H1 (cell line): ENCODE measurements at regions not wholly inside any gene's neighbourhood (a gene's known extent, or its start where the extent isn't known, plus 50 kb on each side); places are given as distances from the start of the nearest gene placed in this dataset.

ENCODE experiments used
- CTCF ChIA-PET: fragments of 300-600 bp; sonication (Branson Sonifier 250); formaldehyde crosslinking; loops from one replicate; lab custom pipeline; 2021; ENCODE audit not compliant: partially characterized antibody; lab: Charles Lee
- POLR2A ChIA-PET: fragments of 300-600 bp; sonication (Branson Sonifier 250); formaldehyde crosslinking; loops from one replicate; lab custom pipeline; 2021; ENCODE audit warnings: inconsistent platforms; ENCODE audit not compliant: partially characterized antibody; lab: Charles Lee
- DNase-seq, 2 experiments: peaks; one replicate each; pipeline versions ENCODE4 v3.0.0 to v3.0.0-alpha.2; 2010 to 2022; ENCODE audit warnings: low spot score in 2 of 2, low read depth in 1 of 2, mixed read lengths in 1 of 2
- FAIRE-seq: peaks from 2 replicates; lab custom pipeline; 2011; peaks lifted over from hg19 to GRCh38; lab: Jason Lieb, UNC
- H2AFZ ChIP-seq: 2 replicates; pipeline ENCODE4 v1.8.1; 2012; ENCODE audit warnings: low read length, inconsistent platforms
- H2AK5ac ChIP-seq: 2 replicates; pipeline ENCODE4 v1.6.1; 2013; ENCODE audit warnings: low read depth, low read length
- H2BK120ac ChIP-seq: replicated peaks from 2 replicates; pipeline ENCODE3; 2013; ENCODE audit warnings: low read depth, low read length, inconsistent platforms
- H2BK12ac ChIP-seq: 2 replicates; pipeline ENCODE4 v1.6.1; 2013; ENCODE audit warnings: low read depth, low read length
- H2BK15ac ChIP-seq: 2 replicates; pipeline ENCODE4 v1.6.1; 2013; ENCODE audit warnings: low read length
- H2BK20ac ChIP-seq: 2 replicates; pipeline ENCODE4 v1.6.1; 2013; ENCODE audit warnings: low read length
- H2BK5ac ChIP-seq: 2 replicates; pipeline ENCODE4 v1.6.1; 2013; ENCODE audit warnings: low read depth, low read length
- H3K14ac ChIP-seq: 2 replicates; pipeline ENCODE4 v1.6.1; 2013; ENCODE audit warnings: inconsistent platforms; ENCODE audit not compliant: insufficient read length
- H3K18ac ChIP-seq: 2 replicates; pipeline ENCODE4 v1.6.1; 2013; ENCODE audit warnings: low read length; ENCODE audit errors: extremely low read depth
- H3K23ac ChIP-seq: 2 replicates; pipeline ENCODE4 v1.6.1; 2013; ENCODE audit warnings: inconsistent platforms; ENCODE audit not compliant: insufficient read length
- H3K23me2 ChIP-seq: 2 replicates; pipeline ENCODE4 v1.6.1; 2013; ENCODE audit warnings: low read depth, low read length
- H3K27ac ChIP-seq: 2 replicates; pipeline ENCODE4 v1.6.1; 2011; ENCODE audit warnings: low read depth, low read length, inconsistent platforms
- H3K27me3 ChIP-seq, 4 experiments: replicated peaks in 1 of 4; 1 replicate in 1 of 4; 2 replicates in 3 of 4; pipeline versions ENCODE4 v1.6.1 to v1.8.1; 2011 to 2013; ENCODE audit warnings: low read length in 3 of 4, mild to moderate bottlenecking in 3 of 4, inconsistent platforms in 2 of 4, mixed read lengths in 2 of 4, moderate library complexity in 1 of 4; ENCODE audit not compliant: control insufficient read depth in 3 of 4, insufficient read depth in 3 of 4; ENCODE audit errors: extremely low read depth in 1 of 4
- H3K36me3 ChIP-seq, 4 experiments: 2 replicates each; pipeline versions ENCODE4 v1.6.1 to v1.8.1; 2011 to 2013; ENCODE audit warnings: mild to moderate bottlenecking in 4 of 4, low read length in 3 of 4, moderate library complexity in 2 of 4, control low read depth in 1 of 4, inconsistent platforms in 1 of 4; ENCODE audit not compliant: insufficient read depth in 4 of 4, control insufficient read depth in 2 of 4
- H3K4ac ChIP-seq: replicated peaks from 2 replicates; pipeline ENCODE3; 2013; ENCODE audit warnings: low read length, low read depth, mixed read lengths, inconsistent platforms; ENCODE audit not compliant: insufficient read length
- H3K4me1 ChIP-seq, 4 experiments: replicated peaks in 1 of 4; 1 replicate in 1 of 4; 2 replicates in 3 of 4; pipeline versions ENCODE4 v1.6.1 to v1.8.1; 2011 to 2013; ENCODE audit warnings: low read length in 3 of 4, inconsistent platforms in 2 of 4, mixed read lengths in 1 of 4; ENCODE audit not compliant: insufficient read depth in 4 of 4, control insufficient read depth in 3 of 4
- H3K4me2 ChIP-seq, 2 experiments: 2 replicates each; pipeline versions ENCODE4 v1.6.1 to v1.8.1; 2011 to 2013; ENCODE audit warnings: low read depth in 2 of 2, low read length in 2 of 2, control low read depth in 1 of 2, inconsistent platforms in 1 of 2, mild to moderate bottlenecking in 1 of 2; ENCODE audit not compliant: insufficient read depth in 1 of 2
- H3K4me3 ChIP-seq, 4 experiments: fragments of 200-600, 300-600 bp in 1 of 4; sonication (generic), shearing (Covaris generic), sonication (Bioruptor Twin) in 1 of 4; 2 replicates each; pipeline versions ENCODE4 v1.5.1 to v1.8.1; 2011 to 2016; ENCODE audit warnings: low read length in 4 of 4, low read depth in 3 of 4, control low read depth in 2 of 4, inconsistent platforms in 2 of 4, mild to moderate bottlenecking in 2 of 4, mixed read lengths in 1 of 4, moderate library complexity in 1 of 4; ENCODE audit not compliant: insufficient read depth in 2 of 4; ENCODE audit errors: extremely low read depth in 1 of 4
- H3K56ac ChIP-seq: replicated peaks from 2 replicates; pipeline ENCODE3; 2013; ENCODE audit warnings: low read depth, mild to moderate bottlenecking, mixed read lengths, low read length, inconsistent platforms; ENCODE audit not compliant: insufficient read length
- H3K79me1 ChIP-seq: 2 replicates; pipeline ENCODE4 v1.6.1; 2013; ENCODE audit warnings: low read depth, low read length, control low read depth
- H3K79me2 ChIP-seq, 2 experiments: 2 replicates each; pipeline versions ENCODE4 v1.6.1 to v1.8.1; 2012 to 2013; ENCODE audit warnings: low read length in 2 of 2, mild to moderate bottlenecking in 2 of 2, inconsistent platforms in 1 of 2; ENCODE audit not compliant: insufficient read depth in 2 of 2, control insufficient read depth in 1 of 2
- H3K9ac ChIP-seq, 4 experiments: replicated peaks in 1 of 4; 1 replicate in 1 of 4; 2 replicates in 3 of 4; pipeline versions ENCODE4 v1.6.1 to v1.8.1; 2011 to 2013; ENCODE audit warnings: low read depth in 3 of 4, low read length in 3 of 4, control low read depth in 2 of 4, mild to moderate bottlenecking in 2 of 4, moderate library complexity in 2 of 4, inconsistent platforms in 1 of 4; ENCODE audit errors: extremely low read depth in 1 of 4
- H3K9me3 ChIP-seq, 2 experiments: 2 replicates each; pipeline versions ENCODE4 v1.6.1 to v1.8.1; 2012 to 2013; ENCODE audit warnings: mild to moderate bottlenecking in 2 of 2, moderate library complexity in 2 of 2, control low read depth in 1 of 2, inconsistent platforms in 1 of 2, low read depth in 1 of 2, low read length in 1 of 2, mixed read lengths in 1 of 2; ENCODE audit not compliant: insufficient read depth in 2 of 2
- H4K20me1 ChIP-seq, 2 experiments: replicated peaks in 1 of 2; 2 replicates each; pipeline versions ENCODE3 to v1.8.1; 2011 to 2013; ENCODE audit warnings: inconsistent platforms in 2 of 2, low read length in 2 of 2, mild to moderate bottlenecking in 1 of 2; ENCODE audit not compliant: insufficient read depth in 2 of 2, control insufficient read depth in 1 of 2
- H4K5ac ChIP-seq: 2 replicates; pipeline ENCODE4 v1.6.1; 2013; ENCODE audit warnings: low read length, low read depth, mixed read lengths, inconsistent platforms; ENCODE audit not compliant: insufficient read length
- H4K8ac ChIP-seq: 2 replicates; pipeline ENCODE4 v1.8.0; 2013; ENCODE audit warnings: mild to moderate bottlenecking, moderate library complexity, low read length, inconsistent platforms; ENCODE audit not compliant: insufficient read depth; ENCODE audit errors: extremely low read depth
- H4K91ac ChIP-seq: replicated peaks from 2 replicates; pipeline ENCODE3; 2013; ENCODE audit warnings: low read length, mixed read lengths, inconsistent platforms; ENCODE audit not compliant: insufficient read length
- CEBPB ChIP-seq: IDR thresholded peaks from 2 replicates; pipeline ENCODE4 v1.6.1; 2012; ENCODE audit warnings: low read depth, low read length
- EGR1 ChIP-seq: IDR thresholded peaks from 2 replicates; pipeline ENCODE4 v1.6.1; 2011; ENCODE audit warnings: low read depth, low read length, borderline replicate concordance
- JUN ChIP-seq: IDR thresholded peaks from 2 replicates; pipeline ENCODE4 v1.6.1; 2011; ENCODE audit warnings: low read depth, mild to moderate bottlenecking, improper control_type of control experiment, low read length
- MAFK ChIP-seq: IDR thresholded peaks from 2 replicates; pipeline ENCODE4 v1.6.1; 2012; ENCODE audit warnings: low read depth, mild to moderate bottlenecking, improper control_type of control experiment, low read length
- NRF1 ChIP-seq: IDR thresholded peaks from 2 replicates; pipeline ENCODE4 v1.6.1; 2011; ENCODE audit warnings: mild to moderate bottlenecking, low read depth, low read length, improper control_type of control experiment
- POU5F1 ChIP-seq: IDR thresholded peaks from 2 replicates; pipeline ENCODE4 v1.6.1; 2011; ENCODE audit warnings: low read depth, mild to moderate bottlenecking, low read length, moderate library complexity
- RXRA ChIP-seq: IDR thresholded peaks from 2 replicates; pipeline ENCODE4 v1.6.1; 2011; ENCODE audit warnings: low read depth, mild to moderate bottlenecking, low read length, moderate library complexity; ENCODE audit not compliant: insufficient read depth
- TAF7 ChIP-seq: optimal IDR thresholded peaks from 2 replicates; pipeline ENCODE3; 2011; ENCODE audit warnings: low read depth, mild to moderate bottlenecking, inconsistent platforms, low read length, moderate library complexity, borderline replicate concordance
- TEAD4 ChIP-seq: IDR thresholded peaks from 2 replicates; pipeline ENCODE4 v1.6.1; 2012; ENCODE audit warnings: low read depth, low read length, inconsistent platforms, mixed read lengths
- ZNF274 ChIP-seq: IDR thresholded peaks from 2 replicates; pipeline ENCODE4 v1.7.0; 2012; ENCODE audit warnings: low read length, borderline replicate concordance; ENCODE audit errors: extremely low read depth
- WGBS, 2 experiments: shearing (Covaris generic) in 1 of 2; methylation state at CpG; one replicate each; pipeline versions ENCODE4 v1.1.6 to v1.1.7; 2013 to 2015; ENCODE audit warnings: low lambda C conversion rate in 2 of 2, mixed read lengths in 2 of 2, inconsistent platforms in 1 of 2, low coverage in 1 of 2, missing lambda C conversion rate in 1 of 2; ENCODE audit not compliant: insufficient replicate concordance in 2 of 2, insufficient coverage in 1 of 2, insufficient read length in 1 of 2; ENCODE audit errors: extremely low coverage in 1 of 2, missing lambda C conversion rate in 1 of 2; 5-methylcytosine and 5-hydroxymethylcytosine counted together

GRCh38 chr6:8830794-8831193, 395.4 kb upstream of the SLC35B3 start:
- Histone ChIP-seq H3K4me3 (no peak overlapping the region), H2BK5ac (no peak overlapping the region), H3K14ac (no peak overlapping the region), H3K56ac (no peak overlapping the region), H3K79me2 (no peaks in the 10 kb centered on the region), H3K9me3 (no peaks in the 10 kb centered on the region), H3K79me1 (no peaks in the 10 kb centered on the region), H3K4ac (no peak overlapping the region), H4K91ac (no peak overlapping the region), H2AK5ac (no peak overlapping the region), H2BK15ac (no peak overlapping the region), H4K20me1 (no peaks in the 10 kb centered on the region), H4K5ac (no peak overlapping the region), H3K9ac (no peak overlapping the region), H3K4me2 (no peak overlapping the region), H3K36me3 (no peaks in the 10 kb centered on the region), H4K8ac (no peak overlapping the region), H3K27me3 (no peaks in the 10 kb centered on the region), H3K23me2 (peaks cover 3% of the 10 kb centered on the region; the same call in 1 of the 2 replicates), H3K23ac (no peak overlapping the region), H2BK120ac (no peak overlapping the region), H2BK20ac (no peak overlapping the region), H3K27ac (no peak overlapping the region), H2AFZ (no peak overlapping the region), H2BK12ac (no peak overlapping the region), H3K4me1 (no peaks in the 10 kb centered on the region), H3K18ac (no peak overlapping the region)
- DNase-seq = no peak
- CTCF ChIA-PET = interaction anchor here (0.7 kb wide), 1 partner anchor 306 kb away, joined by 4 read pairs; no protein-coding TSS in a partner anchor
- POLR2A ChIA-PET = no interaction called here
- WGBS, 2 experiments = 93% methylated on average over 1 of the region's 1 CpG; no CpG with 5 or more reads in 1 of the 2 experiments
- FAIRE-seq = no peak
- no peak for TF ChIP-seq MAFK
- TF ChIP-seq POU5F1 = no peak
- TF ChIP-seq TAF7 = no peak
- TF ChIP-seq CEBPB = no peak
- no peak for TF ChIP-seq RXRA
- no peak for TF ChIP-seq TEAD4
- TF ChIP-seq NRF1 = no peak
- no peak for TF ChIP-seq JUN
- no peak for TF ChIP-seq ZNF274
- no peak for TF ChIP-seq EGR1
